HG03039 (cell line): ENCODE measurements at regions not wholly inside any gene's neighbourhood (a gene's known extent, or its start where the extent isn't known, plus 50 kb on each side); places are given as distances from the start of the nearest gene placed in this dataset.
"Not testable (repeated sequence)": the region's sequence is repeated elsewhere in the genome, so short reads cannot be mapped to it uniquely, and the experiment has no call there.

Experiments
- ATAC-seq: cut with Tn5 transposase; IDR thresholded peaks from one replicate; pipeline ENCODE4 v1.9.1; 2021; ENCODE audit warnings: mild to moderate bottlenecking, moderate library complexity; ENCODE audit not compliant: unreplicated experiment

DNA sequence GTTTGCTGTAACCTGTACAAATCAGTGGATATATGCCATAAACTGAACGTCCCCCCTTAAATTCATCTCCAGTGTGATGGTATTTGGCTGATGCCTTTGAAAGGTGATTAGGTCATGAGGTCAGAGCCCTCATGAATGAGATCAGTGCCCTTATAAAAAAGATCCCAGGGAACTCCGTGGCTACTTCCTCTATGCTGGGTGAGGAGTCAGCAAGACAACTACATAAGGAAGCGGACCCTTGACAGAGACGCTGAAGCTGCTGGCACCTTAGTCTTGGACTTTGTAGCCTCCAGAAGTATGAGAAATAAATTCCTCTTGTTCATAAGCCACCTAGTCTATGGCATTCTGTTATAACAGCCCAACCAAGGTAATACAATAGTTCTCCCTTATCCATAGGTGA, 215.1 kb upstream of the ZNF608 start:
- ATAC-seq: no peak

DNA sequence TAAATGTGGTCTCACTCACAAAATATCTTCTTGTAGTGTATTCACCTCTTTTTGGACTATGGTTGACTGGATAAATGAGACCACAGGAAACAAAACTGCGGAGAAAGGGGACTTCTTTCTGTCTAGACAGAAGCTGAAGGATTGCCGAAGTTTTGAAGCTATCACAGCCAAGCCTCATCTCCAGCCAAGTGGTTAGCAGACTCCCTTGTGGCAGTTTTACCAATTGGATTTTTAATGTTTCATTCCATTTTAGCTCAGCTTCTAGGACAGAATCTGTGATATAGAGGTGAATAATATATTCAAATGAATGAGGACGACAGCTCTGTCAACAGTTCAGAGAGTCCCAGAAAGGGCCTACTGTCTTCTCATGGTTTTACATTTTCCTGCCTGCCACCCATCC, 215.7 kb upstream of the ZNF608 start:
- no peak for ATAC-seq

DNA sequence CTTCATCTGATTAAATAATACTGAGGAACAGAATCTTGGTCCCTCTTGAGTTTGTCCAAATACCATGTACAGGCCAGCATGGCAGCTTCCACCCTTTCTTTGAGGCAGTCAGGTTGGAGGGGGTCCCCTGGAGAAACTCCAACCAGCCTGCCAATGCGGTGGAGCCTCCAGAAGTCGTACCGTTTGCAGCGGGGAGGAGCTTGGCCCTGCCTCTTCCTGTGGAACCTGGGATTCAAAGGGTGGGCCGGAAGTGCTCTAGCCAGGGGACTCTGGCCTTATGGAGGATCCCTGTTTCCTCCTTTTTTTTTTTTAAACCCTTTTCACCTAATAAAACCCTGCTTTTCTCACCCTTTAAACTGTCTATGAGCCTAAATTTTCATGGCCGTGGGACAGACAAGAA, 216.3 kb upstream of the ZNF608 start:
- ATAC-seq: no peak

DNA sequence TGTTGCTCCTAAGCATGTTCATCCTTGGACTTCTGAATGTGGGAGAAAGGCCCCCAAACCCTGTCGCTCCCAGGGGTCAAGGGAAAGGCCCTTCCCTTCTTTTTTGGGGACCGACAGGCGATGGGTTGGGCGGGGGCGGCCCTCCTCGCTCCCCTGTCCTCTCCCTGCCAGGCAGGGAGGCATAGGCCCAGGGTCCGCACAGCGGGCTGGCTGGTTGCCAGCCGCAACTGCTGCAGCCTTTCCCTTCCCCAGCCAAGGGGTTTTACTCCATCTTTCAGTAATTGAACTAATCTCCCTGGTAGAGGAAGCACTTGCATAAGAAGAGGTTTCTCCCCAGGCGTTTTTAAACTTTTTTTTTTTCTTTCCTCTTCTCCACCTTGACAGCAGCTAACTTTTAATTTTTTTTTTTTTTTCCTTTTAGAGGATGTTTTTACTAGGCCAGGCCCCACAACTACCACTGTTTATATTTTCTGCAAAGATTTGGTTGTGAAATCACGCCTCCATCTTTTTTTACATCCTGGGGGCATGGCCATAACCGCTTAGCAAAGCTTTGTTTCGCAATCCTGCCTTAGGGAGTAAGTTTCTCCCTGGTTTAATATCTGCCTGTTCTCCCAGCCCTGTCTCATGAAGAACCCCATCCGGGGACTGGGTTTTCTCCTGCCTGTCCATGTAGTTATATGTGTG, 216.9 kb upstream of the ZNF608 start:
- ATAC-seq: no peak

DNA sequence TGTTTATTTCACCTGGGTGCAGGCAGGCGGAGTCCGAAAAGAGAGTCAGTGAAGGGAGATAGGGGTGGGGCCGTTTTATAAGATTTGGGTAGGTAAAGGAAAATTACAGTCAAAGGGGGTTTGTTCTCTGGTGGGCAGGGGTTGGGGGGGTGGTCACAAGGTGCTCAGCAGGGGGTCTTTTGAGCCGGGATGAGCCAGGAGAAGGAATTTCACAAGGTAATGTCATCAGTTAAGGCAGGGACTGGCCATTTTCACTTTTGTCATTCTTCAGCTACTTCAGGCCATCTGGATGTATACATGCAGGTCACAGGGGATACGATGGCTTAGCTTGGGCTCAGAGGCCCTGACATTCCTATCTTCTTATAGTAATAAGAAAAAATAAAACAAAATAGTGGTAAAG, 220.3 kb upstream of the ZNF608 start:
- not testable (repeated sequence) for ATAC-seq

DNA sequence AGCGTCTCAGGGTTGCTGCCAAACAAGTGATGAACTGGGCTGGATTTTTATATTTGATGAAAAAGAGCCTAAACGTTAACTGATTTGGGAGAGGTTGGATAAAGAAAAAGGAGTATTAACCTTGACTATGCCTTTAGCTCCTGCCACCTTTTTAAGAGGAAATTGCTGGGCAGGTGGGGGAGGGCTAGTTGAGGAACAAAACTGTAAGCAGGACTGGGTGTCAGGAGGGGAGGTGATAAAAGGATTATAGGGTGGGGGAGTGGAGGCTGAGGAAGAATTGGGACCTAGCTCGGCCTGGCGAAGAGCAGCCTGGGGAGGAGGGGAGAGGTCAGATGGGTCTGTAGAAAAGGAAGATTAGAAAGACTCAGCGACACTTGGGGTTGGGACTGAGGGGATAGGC, 223.9 kb upstream of the ZNF608 start:
- not testable (repeated sequence) for ATAC-seq

DNA sequence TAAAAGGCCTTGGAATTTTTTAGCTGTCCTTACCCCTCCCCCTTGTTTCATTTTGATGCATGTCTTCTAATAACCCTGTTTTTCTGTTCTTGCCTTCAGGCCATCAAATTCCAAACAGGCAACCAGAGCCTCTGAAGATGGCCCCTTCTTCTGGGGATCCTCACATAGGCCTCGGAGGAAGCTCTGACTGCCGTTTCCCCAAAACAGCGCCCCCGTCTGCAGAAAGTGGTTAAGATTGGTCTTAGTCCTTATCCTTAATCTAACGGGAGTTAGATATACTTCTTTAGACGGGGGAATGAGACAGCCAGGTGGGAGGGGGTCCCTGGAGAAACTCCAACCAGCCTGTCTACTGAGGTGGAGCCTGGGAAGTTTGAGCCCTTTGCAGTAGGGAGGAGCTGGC, 226.3 kb upstream of the ZNF608 start:
- ATAC-seq: no peak

DNA sequence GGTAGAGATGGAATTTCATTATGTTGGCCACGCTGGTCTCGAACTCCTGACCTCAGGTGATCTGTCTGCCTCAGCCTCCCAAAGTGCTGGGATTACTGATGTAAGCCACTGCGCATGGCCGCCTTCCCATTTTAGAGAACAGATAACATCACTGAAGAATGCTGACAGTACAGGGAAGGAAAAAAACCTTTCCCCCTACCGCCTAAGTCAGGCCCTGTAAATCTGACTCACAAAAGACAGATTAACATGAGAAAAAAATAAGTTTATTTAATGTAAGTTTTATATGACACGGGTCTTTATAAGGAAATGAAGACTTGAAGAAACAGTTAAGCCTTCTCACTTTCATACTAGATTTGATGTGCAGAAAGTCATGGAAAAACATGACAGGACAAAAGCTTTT, 227.2 kb upstream of the ZNF608 start:
- ATAC-seq: no peak

DNA sequence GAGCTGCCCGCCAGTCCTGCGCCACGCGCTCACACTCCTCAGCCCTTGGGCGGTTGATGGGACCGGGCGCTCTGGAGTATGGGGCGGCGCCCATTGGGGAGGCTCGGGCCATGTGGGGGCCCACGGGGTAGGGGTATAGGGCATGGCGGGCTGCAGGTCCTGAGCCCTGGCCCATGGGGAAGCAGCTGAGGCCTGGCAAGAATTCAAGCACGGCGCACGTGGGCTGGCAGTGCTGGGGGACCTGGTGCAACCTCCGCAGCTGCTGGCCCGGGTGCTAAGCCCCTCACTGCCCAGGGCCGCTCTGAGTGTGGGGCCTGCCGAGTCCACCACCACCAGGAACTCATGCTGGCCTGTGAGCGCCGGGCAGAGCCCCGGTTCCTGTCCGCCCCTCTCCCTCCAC, 229.6 kb upstream of the ZNF608 start:
- no peak for ATAC-seq

DNA sequence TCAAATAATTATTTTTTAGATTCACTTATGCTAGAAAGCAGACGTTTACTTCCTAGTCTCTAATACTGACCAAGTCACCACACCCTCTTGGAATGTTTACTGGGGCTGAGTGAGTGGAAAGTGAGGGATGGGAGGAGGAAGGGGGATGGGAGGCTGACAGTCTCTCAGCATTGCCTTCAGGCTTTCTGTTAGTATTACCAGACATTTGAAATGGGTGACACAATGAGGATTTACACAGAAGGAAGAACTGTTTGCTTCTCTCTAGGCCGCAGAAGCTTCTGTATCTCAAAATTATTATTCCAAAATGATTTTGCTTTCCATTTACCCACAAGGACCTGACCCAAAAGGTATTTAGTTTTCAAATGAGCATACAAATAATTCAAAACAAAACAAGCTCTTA, 232.8 kb upstream of the ZNF608 start:
- no peak for ATAC-seq

DNA sequence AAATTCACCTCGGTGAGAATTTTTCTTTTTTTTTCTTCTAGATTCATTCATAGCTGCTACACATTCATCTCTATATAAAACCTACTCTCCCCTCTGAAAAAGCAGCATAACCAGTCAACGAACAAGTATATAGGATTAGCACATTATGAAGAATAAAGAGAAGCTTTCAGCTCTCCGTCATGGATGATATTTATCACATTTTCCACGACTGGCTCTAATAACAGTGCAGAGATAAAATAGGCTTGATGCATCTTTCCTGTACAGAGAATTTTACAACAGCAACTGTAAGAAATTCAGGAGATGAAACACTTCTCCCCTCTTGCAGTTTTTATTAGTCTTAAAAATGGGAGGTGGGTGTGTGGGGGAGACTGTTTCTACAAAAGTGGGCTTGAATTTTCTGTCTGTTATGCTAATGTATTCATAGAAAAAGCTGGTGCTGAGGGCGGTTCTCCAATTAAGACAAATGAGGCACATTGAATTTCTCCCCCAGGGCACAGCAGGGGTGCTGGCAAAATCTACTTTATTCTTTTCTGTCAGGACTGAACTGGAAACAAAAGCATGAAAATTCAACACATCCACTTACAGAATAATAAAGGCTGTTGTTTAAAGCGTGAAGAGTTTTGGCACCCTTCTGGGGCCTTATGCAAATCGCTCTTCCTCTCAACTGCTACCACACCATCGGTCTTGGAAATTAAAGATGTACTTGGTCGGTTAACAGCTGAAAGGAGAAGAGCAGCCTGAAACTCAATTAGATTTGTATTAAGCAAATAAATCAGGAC, 233.9 kb upstream of the ZNF608 start:
- peak; percentile 91 for ATAC-seq

DNA sequence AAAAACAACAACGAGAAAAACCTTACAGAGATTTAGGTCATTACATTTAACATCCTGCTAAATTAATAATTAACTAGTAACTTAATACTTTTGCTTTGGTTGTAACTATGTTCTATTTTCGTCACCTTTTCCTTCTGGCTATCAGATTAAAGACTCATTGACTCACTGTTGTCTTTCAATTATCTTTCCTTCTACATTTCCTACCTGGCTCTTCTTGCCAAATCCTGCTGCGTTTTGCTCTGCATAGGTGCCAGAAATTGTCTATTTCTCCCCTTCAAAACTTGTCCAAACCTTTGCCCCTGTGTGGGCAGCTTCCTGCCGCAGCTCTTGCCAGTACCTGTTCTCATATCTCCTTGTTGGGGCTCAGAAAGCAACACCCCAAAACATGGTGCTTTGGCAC, 235.5 kb upstream of the ZNF608 start:
- ATAC-seq: no peak

DNA sequence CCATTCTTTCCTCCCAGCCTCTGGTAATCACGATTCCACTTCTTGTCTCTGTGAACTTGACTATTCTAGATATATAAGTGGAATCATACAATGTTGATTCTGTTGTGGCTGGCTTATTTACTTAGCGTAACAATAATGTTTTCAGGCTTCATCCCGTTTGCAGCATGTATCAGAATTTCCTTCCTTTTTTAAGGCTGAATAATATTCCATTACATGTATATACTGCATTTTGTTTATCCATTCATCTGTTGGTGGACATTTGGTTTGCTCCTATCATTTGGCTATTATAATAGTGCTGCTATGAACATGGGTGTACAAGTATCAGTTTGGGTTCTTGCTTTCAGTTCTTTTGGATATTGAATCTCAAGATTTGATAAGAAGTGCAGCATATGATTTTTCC, 239.7 kb upstream of the ZNF608 start:
- no peak for ATAC-seq

DNA sequence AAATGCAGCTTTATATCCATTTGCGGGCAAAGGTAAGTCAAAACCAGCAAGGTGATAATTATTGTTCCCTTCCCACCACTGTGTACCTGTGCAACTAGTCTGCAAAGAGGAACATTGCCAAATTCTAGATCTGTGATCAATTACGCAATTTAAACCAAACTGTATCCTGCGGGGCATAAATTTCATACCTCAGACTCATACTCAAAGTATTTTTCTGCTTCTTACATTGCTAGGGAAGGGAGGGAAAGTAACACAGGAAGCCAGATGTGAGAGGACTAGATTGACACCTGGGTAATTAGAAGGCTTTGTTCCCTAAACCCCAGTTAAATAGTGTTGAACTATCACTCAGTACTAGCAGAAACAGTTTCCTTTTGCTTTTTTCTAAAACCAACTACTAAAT, 240.2 kb upstream of the ZNF608 start:
- no peak for ATAC-seq

DNA sequence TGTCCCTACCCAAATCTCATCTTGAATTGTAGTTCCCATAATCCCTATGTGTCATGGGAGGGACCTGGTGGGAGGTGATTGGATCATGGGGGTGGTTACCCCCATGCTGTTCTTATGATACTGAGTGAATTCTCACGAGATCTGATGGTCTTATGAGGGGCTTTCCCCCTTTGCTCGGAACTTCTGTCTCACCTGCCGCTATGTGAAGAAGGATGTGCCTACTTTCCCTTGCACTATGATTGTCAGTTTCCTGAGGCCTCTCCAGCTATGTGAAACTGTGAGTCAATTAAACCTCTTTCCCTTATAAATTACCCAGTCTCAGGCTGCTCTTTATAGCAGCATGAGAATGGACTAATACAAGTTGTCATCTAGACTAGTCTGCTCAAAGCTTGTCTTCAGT, 241.3 kb upstream of the ZNF608 start:
- not testable (repeated sequence) for ATAC-seq

DNA sequence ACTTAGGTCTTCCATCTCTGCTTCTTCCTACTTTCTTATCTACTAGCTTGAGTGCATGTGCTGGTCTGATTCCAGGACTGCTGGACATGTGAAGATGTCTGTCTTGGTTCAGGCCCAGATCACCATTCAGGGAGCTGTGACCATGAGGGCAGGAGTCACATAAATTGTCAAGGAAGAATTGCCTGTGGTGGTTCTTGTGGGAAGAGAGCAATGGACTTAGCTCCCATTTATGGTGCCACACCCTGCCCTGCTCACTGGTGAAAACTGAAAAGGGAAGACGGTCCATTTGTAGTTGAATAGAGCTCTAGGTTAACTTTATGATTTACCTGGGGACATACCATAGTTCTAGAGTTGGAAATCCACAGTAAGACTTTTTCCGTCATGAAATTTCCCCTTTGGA, 244.3 kb upstream of the ZNF608 start:
- no peak for ATAC-seq

DNA sequence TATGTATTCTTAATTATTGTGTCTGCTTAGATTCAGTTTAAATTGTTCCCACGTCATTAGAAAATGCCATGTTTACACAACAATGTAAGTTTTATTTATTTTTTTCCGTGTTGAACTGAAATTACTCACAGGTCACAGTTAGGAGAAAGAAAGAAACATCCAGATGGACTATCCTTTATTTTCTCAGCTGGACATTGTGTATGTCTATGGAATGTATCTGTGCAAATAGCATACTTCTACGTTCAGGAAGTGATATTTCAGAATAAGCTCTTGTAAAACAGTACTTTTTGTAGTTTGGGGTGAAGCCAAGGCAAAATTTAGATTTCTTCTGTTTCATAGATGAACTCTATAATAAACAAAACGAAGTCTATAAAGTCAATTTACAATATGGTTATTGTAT, 249.0 kb upstream of the ZNF608 start:
- no peak for ATAC-seq

DNA sequence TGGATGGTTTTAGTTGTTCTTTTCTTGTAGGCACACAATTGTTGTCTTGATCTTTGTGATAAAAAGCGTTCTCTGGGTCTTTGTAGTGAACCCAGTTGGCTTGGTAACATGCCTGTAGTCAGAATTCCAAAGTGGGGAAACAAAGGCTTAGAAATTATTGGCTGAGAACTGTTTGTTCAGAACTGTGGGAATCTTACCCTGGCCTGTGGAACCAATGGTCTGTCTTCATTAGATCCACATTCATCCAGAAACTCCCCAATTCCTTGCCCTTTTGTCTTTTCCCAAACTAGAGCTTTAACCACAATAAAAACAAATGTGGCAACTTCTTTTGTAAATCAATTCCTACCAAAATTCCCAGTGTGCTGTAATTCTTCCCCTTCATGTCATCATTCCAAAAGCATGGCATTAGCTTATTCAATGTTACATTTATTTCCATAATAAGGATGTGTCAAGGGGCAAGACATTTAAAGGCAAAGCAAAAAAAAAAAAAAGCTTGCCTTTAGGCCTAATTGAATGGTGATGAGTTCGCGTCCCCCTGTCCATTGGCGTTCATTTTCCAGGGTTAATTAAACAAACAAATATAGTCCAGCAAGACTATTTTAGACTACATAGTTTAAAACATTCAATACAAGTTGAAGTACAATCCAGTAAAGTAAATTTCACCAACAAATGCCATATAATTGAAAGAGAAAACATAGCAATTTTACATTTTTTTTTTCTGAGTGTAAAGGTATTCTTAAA, 249.8 kb upstream of the ZNF608 start:
- ATAC-seq: no peak

DNA sequence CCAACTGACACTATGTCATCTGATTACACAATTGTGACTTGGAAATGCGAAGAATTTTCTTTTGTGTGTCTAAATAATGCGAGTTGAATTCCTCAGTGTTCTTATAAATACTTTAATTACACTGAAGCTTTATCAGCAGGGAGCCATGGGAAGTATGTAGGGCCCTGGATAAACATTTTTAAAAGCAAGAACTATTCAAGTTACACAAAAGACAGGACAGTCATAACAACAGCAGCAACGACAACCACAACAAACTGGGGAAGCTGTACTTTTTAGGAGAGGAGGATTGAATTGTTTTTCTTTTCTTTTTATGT, 250.3 kb upstream of the ZNF608 start:
- ATAC-seq: no peak

DNA sequence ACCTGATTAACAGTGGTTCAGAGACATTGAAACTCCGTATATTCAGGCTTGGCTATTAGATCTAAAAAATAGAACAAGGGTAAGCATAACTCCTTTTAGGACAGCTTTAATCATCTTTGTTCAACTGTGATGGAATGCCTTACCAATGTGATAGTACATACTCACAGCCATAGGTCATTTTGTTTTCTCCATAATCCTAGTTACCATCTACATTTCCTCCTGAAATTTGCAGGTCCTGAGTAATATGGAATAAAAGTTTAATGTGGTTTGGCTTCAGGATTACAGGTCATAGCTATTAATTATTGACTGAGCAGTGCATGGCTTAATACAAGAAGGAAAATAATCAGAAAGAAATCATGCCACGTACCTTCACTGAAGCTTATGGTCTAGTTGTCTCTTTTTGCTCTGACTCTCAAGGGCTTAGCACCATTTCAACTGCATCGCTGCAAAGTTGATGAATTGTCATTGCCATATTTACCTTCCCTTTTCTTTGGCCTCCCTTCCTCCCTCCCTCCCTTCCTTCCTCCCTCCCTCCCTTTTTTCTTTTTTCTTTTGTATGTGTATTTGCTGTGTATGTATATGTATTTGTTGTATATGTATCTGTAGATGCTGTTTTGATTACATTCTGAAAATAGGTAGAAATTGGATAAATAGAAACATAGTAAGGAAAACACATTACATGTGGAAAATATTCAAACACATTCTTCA, 250.9 kb upstream of the ZNF608 start:
- ATAC-seq: no peak

DNA sequence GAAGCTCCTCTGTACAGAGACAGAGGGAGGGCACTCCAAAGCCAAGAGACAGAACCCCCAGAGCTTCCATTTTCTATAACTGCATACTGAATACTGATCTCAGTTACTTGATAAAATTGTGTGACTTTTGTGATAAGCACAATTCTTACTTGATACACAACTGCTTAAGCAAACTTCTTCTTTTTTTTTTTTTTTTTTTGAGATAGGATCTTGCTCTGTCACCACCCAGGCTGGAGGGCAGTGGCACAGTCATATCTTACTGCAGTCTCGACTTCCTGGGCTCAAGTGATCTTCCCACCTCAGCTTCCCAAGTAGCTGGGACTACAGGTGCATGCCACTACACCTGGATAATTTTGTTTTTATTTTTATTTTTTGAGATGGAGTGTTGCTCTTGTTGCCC, 252.1 kb upstream of the ZNF608 start:
- no peak for ATAC-seq
